HG03565 (cell line): ENCODE measurements at regions not wholly inside any gene's neighbourhood (a gene's known extent, or its start where the extent isn't known, plus 50 kb on each side); places are given as distances from the start of the nearest gene placed in this dataset.

ENCODE experiments used
- ATAC-seq: cut with Tn5 transposase; IDR thresholded peaks from one replicate; pipeline ENCODE4 v1.9.1; 2021; ENCODE audit warnings: mild to moderate bottlenecking, moderate library complexity; ENCODE audit not compliant: unreplicated experiment

GRCh38 chr18:30562231-30562630, 480.3 kb downstream of the DSC3 start:
- ATAC-seq: no peak

GRCh38 chr18:30556112-30556511, 486.4 kb downstream of the DSC3 start:
- no peak for ATAC-seq

GRCh38 chr18:30545393-30545792, 497.1 kb downstream of the DSC3 start:
- ATAC-seq: no peak

GRCh38 chr18:30544141-30544540, 498.4 kb downstream of the DSC3 start:
- ATAC-seq: no peak

GRCh38 chr18:30533716-30534115, 508.8 kb downstream of the DSC3 start:
- no peak for ATAC-seq

GRCh38 chr18:30527917-30528316, 514.6 kb downstream of the DSC3 start:
- ATAC-seq: no peak

GRCh38 chr18:30527226-30527625, 515.3 kb downstream of the DSC3 start:
- ATAC-seq: no peak

GRCh38 chr18:30522288-30522929, 520.1 kb downstream of the DSC3 start:
- ATAC-seq: no peak

GRCh38 chr18:30514059-30514458, 528.5 kb downstream of the DSC3 start:
- ATAC-seq: no peak

GRCh38 chr18:30512872-30513271, 529.7 kb downstream of the DSC3 start:
- no peak for ATAC-seq

- no peak for ATAC-seq
Measured at GRCh38 chr18:30510882-30511281, 531.7 kb downstream of the DSC3 start.

- ATAC-seq: no peak
Measured at GRCh38 chr18:30501594-30501993, 540.9 kb downstream of the DSC3 start.

- ATAC-seq: no peak
Measured at GRCh38 chr18:30500240-30500945, 542.1 kb downstream of the DSC3 start.

- no peak for ATAC-seq
Measured at GRCh38 chr18:30499721-30500120, 542.8 kb downstream of the DSC3 start.

- ATAC-seq: no peak
Measured at GRCh38 chr18:30492552-30493129, 549.9 kb downstream of the DSC3 start.

GRCh38 chr18:30491815-30492551, 550.6 kb downstream of the DSC3 start:
- ATAC-seq: no peak

- no peak for ATAC-seq
Measured at GRCh38 chr18:30489890-30490643, 552.5 kb downstream of the DSC3 start.

GRCh38 chr18:30487962-30488361, 554.6 kb downstream of the DSC3 start:
- no peak for ATAC-seq

- no peak for ATAC-seq
Measured at GRCh38 chr18:30486856-30487255, 555.7 kb downstream of the DSC3 start.

GRCh38 chr18:30485078-30485477, 557.5 kb downstream of the DSC3 start:
- no peak for ATAC-seq

- ATAC-seq: no peak
Measured at GRCh38 chr18:30481871-30482270, 560.7 kb downstream of the DSC3 start.
